SK-N-SH treated with all-trans-retinoic acid at 6 μM for 48 hours (cell line): ENCODE measurements at regions not wholly inside any gene's neighbourhood (a gene's known extent, or its start where the extent isn't known, plus 50 kb on each side); places are given as distances from the start of the nearest gene placed in this dataset.

Experiments used
- ATAC-seq: fragments of 200-7000 bp; cut with Tn5 transposase; 3 replicates; pipeline ENCODE4 v1.9.1; 2020; ENCODE audit warnings: mild to moderate bottlenecking, moderate library complexity
- ARNTL ChIP-seq: fragments of 450-650 bp; formaldehyde crosslinking; IDR thresholded peaks from 2 replicates; pipeline ENCODE4 v1.5.0; 2020; ENCODE audit warnings: low read depth, mild to moderate bottlenecking, moderate library complexity, borderline replicate concordance
- BACH2 ChIP-seq: fragments of 250-450 bp; sonication (Bioruptor Pico); IDR thresholded peaks from 2 replicates; pipeline ENCODE4 v1.9.0; 2021; ENCODE audit warnings: mild to moderate bottlenecking, borderline replicate concordance
- CREB5 ChIP-seq: fragments of 250-450 bp; sonication (Bioruptor Pico); IDR thresholded peaks from 2 replicates; pipeline ENCODE4 v1.5.1; 2020; ENCODE audit warnings: low read depth, mild to moderate bottlenecking, moderate library complexity
- CSRNP3 ChIP-seq: fragments of 250-450 bp; sonication (Bioruptor Pico); IDR thresholded peaks from 2 replicates; pipeline ENCODE4 v1.5.1; 2021; ENCODE audit warnings: mild to moderate bottlenecking, moderate library complexity
- ESRRG ChIP-seq: fragments of 250-450 bp; sonication (Bioruptor Pico); IDR thresholded peaks from 2 replicates; pipeline ENCODE4 v1.6.1; 2021; ENCODE audit warnings: mild to moderate bottlenecking
- ISL1 ChIP-seq: fragments of 250-450 bp; sonication (Bioruptor Pico); IDR thresholded peaks from 2 replicates; pipeline ENCODE4 v2.1.2; 2022; ENCODE audit warnings: mild to moderate bottlenecking, moderate library complexity
- OSR1 ChIP-seq: fragments of 250-450 bp; sonication (Bioruptor Pico); IDR thresholded peaks from 2 replicates; pipeline ENCODE4 v1.8.0; 2022; ENCODE audit warnings: moderate library complexity, mild to moderate bottlenecking, inconsistent platforms
- PATZ1 ChIP-seq: fragments of 250-450 bp; sonication (Bioruptor Pico); IDR thresholded peaks from 2 replicates; pipeline ENCODE4 v1.8.0; 2020; ENCODE audit warnings: mild to moderate bottlenecking, moderate library complexity, borderline replicate concordance
- POU6F1 ChIP-seq: fragments of 250-450 bp; sonication (Bioruptor Pico); IDR thresholded peaks from 2 replicates; pipeline ENCODE4 v1.8.0; 2021; ENCODE audit warnings: low read depth, mild to moderate bottlenecking, moderate library complexity, borderline replicate concordance
- PPARA ChIP-seq: fragments of 250-450 bp; sonication (Bioruptor Pico); IDR thresholded peaks from 2 replicates; pipeline ENCODE4 v1.5.0; 2020; ENCODE audit warnings: mild to moderate bottlenecking, borderline replicate concordance
- RARB ChIP-seq: fragments of 250-450 bp; sonication (Bioruptor Pico); IDR thresholded peaks from 2 replicates; pipeline ENCODE4 v1.8.0; 2021; ENCODE audit warnings: mild to moderate bottlenecking, moderate library complexity
- TCF4 ChIP-seq: fragments of 250-450 bp; sonication (Bioruptor Pico); IDR thresholded peaks from 2 replicates; pipeline ENCODE4 v1.8.0; 2021; ENCODE audit warnings: mild to moderate bottlenecking, moderate library complexity, borderline replicate concordance
- TOX ChIP-seq: fragments of 250-450 bp; sonication (Bioruptor Pico); IDR thresholded peaks from 2 replicates; pipeline ENCODE4 v1.8.0; 2021; ENCODE audit warnings: mild to moderate bottlenecking, moderate library complexity, borderline replicate concordance
- TSHZ2 ChIP-seq: fragments of 250-450 bp; sonication (Bioruptor Pico); IDR thresholded peaks from 2 replicates; pipeline ENCODE4 v1.5.0; 2020; ENCODE audit warnings: mild to moderate bottlenecking, moderate library complexity
- ZC3H10 ChIP-seq: fragments of 250-450 bp; sonication (Bioruptor Pico); IDR thresholded peaks from 2 replicates; pipeline ENCODE4 v1.5.1; 2021; ENCODE audit warnings: mild to moderate bottlenecking, moderate library complexity
- ZFP3 ChIP-seq: fragments of 250-450 bp; sonication (Bioruptor Pico); IDR thresholded peaks from 2 replicates; pipeline ENCODE4 v1.5.0; 2020; ENCODE audit warnings: mild to moderate bottlenecking, moderate library complexity
- ZFP30 ChIP-seq: fragments of 450-650 bp; formaldehyde crosslinking; IDR thresholded peaks from 2 replicates; pipeline ENCODE4 v1.5.0; 2022; ENCODE audit warnings: mild to moderate bottlenecking, moderate library complexity
- ZNF565 ChIP-seq: fragments of 450-650 bp; formaldehyde crosslinking; conservative IDR thresholded peaks from 2 replicates; pipeline ENCODE4 v1.5.0; 2020; ENCODE audit warnings: low read depth, mild to moderate bottlenecking, moderate library complexity
- ZNF70 ChIP-seq: fragments of 450-650 bp; formaldehyde crosslinking; IDR thresholded peaks from 2 replicates; pipeline ENCODE4 v1.5.0; 2020; ENCODE audit warnings: mild to moderate bottlenecking, moderate library complexity
- ZNF8 ChIP-seq: fragments of 450-650 bp; formaldehyde crosslinking; IDR thresholded peaks from 2 replicates; pipeline ENCODE4 v1.5.0; 2020; ENCODE audit warnings: mild to moderate bottlenecking, moderate library complexity

- TF ChIP-seq ZFP30, result no peak
- TF ChIP-seq ARNTL (CRISPR knock-in tag), result no peak
- TF ChIP-seq ZC3H10 (CRISPR knock-in tag), result no peak
- TF ChIP-seq ZFP3 (CRISPR knock-in tag), result no peak
- no peak for TF ChIP-seq POU6F1
- no peak for TF ChIP-seq PPARA (CRISPR knock-in tag)
- no peak for TF ChIP-seq TCF4 (CRISPR knock-in tag)
- TF ChIP-seq ESRRG, result no peak
- TF ChIP-seq OSR1 (CRISPR knock-in tag), result no peak
- TF ChIP-seq RARB, result no peak
- TF ChIP-seq BACH2 (CRISPR knock-in tag), result no peak
- no peak for TF ChIP-seq ZNF8
- TF ChIP-seq CREB5 (CRISPR knock-in tag), result no peak
- no peak for TF ChIP-seq ZNF565 (CRISPR knock-in tag)
- TF ChIP-seq, all 23 proteins: peak for 0
- no peak for ATAC-seq
Measured at GRCh38 chr14:101364503-101365328, 196.6 kb upstream of the DIO3 start.

- no peak for TF ChIP-seq ZNF70 (CRISPR knock-in tag)
- TF ChIP-seq BACH2 (CRISPR knock-in tag), result no peak
- no peak for TF ChIP-seq TSHZ2
- TF ChIP-seq PATZ1 (CRISPR knock-in tag), result no peak
- no peak for TF ChIP-seq TOX (CRISPR knock-in tag)
- no peak for TF ChIP-seq ZC3H10 (CRISPR knock-in tag)
- TF ChIP-seq ZNF565 (CRISPR knock-in tag), result no peak
- no peak for TF ChIP-seq ARNTL (CRISPR knock-in tag)
- no peak for TF ChIP-seq PPARA (CRISPR knock-in tag)
- TF ChIP-seq POU6F1, result no peak
- TF ChIP-seq ISL1, result no peak
- no peak for TF ChIP-seq CSRNP3 (CRISPR knock-in tag)
- no peak for TF ChIP-seq TCF4 (CRISPR knock-in tag)
- TF ChIP-seq ESRRG, result no peak
- no peak for TF ChIP-seq ZNF8
- ATAC-seq, result no peak
Measured at GRCh38 chr14:101365329-101366158, 195.8 kb upstream of the DIO3 start.
